ENCODE measurements at regions not wholly inside any gene's neighbourhood (a gene's known extent, or its start where the extent isn't known, plus 50 kb on each side); places are given as distances from the start of the nearest gene placed in this dataset.

DNA sequence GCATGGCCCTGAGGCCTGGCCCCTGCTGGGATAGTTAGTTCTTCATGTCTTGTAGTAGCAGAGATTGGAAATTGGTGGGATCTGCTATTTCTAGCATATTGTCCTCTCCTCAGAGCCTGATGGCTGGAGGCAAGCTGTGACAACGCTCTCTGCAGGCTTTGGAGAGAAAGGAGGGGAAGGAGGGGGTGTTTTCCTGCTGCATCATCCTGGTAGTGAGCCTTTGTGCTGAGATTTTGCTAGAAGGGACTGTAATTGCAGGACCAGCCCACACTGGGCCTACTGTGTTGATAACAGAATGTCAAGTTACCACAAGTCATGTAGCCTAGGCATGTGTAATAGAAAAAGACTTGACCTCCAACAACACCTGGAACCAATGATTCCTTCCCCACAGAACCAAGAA, 351.0 kb downstream of the SIPA1L2 start:
- DNase-seq (ENCODE audit: low read depth): no peak

DNA sequence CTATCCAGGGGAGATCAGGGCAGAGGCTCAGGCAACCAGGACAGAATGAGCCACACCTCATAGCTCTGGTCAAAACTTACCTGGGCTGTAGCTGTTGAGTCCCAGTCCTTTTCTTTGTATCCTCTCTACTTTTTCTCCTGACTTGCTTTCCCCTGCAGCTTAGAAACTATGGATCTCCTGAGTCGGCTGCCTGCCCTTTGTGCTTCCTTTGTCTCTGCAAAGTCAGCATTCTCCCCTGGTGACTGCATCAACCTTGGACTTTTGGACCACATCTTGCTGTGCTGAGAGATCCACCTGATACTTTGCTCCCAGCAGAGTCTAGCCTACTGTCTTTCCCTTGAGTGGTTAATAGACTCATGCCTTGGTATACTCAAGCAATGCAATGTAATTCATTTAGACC, 353.3 kb downstream of the SIPA1L2 start:
- DNase-seq (ENCODE audit: low read depth): no peak

- DNase-seq (ENCODE audit: low read depth): no peak
Measured at GRCh38 chr1:232274999-232275710, 354.8 kb downstream of the SIPA1L2 start.

DNA sequence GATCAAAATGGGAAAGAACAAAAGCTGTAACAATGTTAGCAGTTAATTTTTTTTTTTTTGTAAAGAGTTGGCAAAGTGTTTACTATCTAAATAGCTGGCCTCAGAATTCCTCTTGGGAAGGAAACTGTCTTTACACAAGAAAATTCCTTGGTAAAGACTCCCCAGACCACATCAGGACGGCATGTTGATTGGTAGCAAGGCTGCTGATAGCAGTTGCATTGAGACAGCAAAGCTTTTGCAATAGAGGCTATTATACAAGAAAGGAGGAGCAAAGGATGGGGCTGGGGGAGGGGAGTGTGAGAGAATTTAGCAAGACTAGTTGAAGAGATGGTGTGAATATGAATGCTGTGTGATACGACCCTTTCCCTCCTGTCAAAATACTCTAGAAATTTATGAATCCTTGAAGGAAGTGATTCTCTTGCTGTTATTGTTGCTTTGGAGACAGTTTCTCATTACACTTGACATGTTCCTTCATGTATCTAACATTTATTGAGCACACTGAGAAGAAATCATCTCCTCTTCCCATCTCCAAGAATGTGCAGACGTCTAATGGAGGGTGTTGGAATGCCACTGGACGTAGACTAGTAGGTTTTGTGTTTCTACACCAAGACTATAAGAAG, 355.6 kb downstream of the SIPA1L2 start:
- DNase-seq (ENCODE audit: low read depth): no peak

DNA sequence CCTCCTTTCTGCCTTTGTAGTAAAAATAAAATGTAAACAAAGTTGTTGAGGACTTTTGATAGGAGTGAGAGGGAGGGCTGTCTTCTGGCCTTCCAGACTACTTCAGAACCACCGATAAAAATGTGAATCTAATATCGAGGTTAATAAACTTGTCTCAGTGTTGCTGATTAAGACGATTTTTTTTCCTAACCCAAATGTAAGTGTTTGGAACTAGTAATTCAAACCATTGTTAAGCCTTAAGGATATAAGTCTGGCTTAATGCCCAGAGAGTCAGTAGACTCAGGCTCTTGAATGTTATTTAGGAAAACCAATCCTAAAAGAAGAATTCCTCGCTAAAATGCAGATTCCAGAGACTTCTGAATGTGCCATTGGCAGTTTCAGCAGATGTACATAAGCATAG, 356.9 kb downstream of the SIPA1L2 start:
- no peak for DNase-seq (ENCODE audit: low read depth)

DNA sequence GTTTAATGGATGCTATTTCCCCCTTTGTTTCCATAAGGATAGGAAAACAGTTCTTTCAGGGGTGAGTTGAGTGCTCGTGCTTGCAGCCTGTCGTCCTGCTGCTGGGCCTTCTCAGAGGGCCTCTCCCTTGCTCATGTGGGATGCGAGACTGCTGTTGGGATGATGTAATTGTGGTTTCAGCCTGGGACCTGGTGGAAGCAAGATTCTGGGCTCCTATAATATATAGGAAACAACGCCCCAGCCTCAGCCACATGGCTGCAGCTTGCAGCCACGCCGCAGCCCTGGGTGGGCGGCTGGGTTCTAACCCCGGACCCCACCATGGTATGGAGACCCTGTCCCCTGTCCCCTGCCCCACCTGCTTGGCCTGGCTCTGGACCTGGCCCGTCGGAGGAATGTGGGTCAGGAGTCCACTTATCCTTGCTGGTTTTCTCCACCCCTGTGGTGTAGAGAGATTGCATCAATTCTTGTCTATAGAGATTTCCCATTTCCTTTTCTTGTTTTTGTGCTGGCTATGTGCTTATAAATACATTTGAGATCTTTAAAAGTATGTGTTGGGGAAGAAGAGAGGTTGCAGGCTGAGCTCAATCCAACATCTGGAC, 357.8 kb downstream of the SIPA1L2 start:
- DNase-seq (ENCODE audit: low read depth): no peak

DNA sequence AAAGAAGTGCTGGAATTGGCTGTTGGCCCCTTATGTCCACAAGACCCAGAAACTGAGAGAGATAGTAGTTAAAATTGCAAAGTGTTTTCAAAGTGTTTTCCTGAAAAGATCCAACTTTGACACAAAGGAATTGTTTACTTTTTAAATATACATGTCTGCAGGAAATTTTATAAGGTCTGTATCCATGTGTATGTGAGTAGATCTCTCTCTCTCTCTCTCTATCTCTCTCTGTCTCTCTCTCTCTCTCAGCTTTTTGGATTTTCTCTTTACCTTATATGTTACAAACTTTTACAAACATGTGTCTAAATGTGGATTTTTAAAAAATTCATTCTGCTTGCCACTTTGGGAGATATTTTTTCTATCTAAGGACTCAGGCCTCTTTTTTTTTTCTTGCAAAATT, 358.6 kb downstream of the SIPA1L2 start:
- no peak for DNase-seq (ENCODE audit: low read depth)

DNA sequence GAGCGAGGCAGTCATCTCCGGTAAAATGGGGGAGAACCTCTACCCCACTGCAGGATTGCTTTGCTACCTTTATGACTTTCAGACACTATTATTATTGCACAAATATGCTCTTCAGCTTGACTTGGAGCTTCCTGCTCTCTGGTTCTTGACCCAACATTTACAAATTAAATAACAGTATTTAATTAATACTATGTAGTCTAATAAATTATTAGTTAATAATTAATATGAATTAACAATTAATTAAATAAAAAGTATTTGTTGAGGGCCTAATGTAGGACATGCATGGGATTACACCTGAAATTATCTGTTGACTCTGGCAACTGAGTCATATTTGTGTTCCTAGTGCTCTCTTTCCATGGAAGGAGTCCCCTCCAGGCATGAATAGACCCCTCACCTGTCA, 359.9 kb downstream of the SIPA1L2 start:
- no peak for DNase-seq (ENCODE audit: low read depth)

DNA sequence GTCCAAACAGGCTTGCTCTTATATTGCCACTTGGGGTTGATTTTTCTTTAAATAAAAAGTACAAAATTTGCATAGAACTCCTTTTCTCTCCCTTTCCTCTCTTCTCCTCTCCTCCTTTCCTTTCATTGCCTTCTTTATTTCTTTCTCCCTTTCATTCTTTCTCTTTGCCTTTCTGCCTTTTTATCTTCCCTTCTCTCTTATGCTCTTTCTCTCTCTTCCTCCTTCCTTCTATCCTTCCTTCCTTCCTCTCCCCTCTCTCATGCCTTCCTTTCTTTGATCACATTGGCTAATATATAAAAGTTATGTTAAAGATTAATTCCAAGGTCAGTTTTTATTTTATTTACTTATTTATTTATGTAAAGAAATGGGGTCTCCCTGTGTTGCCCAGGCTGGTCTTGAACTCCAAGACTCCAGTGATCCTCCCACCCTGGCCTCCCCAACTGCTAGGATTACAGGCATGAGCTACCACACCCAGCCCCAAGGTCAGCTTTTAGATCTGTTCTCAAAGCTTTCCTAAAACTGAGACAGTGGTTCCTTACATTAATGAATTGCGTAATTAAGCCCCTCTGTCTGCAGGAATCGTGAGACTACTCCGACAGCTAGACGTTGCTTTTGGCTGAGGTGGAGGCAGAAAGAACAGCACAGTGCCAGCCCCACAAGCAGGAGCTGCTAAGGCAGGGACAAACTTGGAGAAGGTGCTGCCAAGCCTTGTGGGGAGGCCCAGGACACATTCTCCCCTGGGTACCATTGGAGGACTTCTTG, 361.9 kb downstream of the SIPA1L2 start:
- DNase-seq (ENCODE audit: low read depth): no peak

DNA sequence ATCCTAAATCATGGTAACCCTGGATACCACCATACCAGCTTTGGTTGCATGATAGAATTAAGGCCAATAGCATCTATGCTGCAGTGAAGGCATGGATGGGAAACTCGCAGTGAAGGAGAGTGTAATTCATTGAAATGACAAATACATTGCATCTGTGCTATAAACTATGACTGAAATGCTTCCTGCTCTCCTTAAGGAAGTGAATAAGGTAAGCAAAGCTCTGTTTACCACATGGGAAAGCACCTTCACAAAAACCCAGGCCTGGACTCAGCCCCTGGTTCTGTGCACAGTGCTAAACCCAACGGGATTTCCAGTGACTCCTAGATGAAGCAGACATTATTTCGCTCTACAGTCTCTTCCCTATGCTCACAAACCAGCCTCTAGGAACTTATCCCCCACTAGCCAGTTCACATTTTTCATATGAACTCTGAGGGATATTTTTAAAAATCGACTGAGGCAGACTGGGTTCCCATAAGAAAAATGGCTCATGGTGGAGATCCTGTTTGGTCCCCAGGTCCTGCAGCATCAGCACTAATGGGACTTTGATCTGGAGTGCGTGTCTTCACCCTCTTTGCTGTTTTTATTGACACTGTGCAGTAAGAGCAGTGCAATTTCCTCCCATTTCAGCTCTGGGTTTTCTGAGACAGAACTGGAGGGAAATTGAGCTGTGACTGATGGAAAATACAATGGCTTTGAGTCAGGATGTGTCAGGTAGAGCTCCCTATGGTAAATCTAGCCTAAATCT, 362.7 kb downstream of the SIPA1L2 start:
- DNase-seq (ENCODE audit: low read depth): no peak

DNA sequence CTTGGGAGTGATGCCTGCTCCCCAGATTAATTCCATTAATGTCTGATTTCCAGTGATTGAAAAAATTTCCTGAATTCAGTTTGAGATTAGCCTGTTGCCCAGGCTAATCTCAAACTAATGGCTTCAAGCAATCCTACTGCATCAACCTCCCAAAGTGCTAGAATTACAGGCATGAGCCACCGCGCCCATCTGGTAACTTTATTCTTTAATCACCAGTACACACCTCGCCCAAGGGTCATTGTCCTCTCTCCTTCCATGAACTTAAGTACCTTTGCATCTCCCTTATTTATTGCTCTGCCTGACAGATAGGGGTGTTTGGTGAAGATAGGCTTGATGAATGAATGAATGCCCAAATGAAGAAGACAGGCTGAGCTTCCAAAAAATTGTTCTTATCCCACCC, 366.5 kb downstream of the SIPA1L2 start:
- no peak for DNase-seq (ENCODE audit: low read depth)

DNA sequence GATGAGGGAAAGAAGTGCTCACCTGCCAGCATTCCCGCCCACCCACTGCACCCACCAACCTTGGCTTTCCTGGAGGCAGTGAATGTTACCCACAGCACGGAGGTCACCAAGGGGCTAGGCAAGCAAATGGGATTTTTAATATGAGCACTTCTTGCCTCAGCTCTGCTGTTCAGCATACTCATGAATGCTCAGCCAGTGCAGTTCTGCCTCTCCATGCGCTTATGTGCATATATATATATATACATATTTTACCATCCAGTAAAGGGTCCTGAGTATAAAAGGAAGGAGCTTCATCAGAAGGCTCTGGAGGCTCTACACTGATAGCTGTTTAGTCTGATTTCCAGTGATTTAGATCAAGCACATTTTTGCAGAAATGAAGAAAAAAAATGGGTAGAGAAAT, 366.9 kb downstream of the SIPA1L2 start:
- DNase-seq (ENCODE audit: low read depth): no peak

- DNase-seq (ENCODE audit: low read depth): no peak
Measured at GRCh38 chr1:232260861-232261260, 369.1 kb downstream of the SIPA1L2 start.

- no peak for DNase-seq (ENCODE audit: low read depth)
Measured at GRCh38 chr1:232260045-232260444, 369.9 kb downstream of the SIPA1L2 start.

- no peak for DNase-seq (ENCODE audit: low read depth)
Measured at GRCh38 chr1:232259333-232259732, 370.6 kb downstream of the SIPA1L2 start.

GRCh38 chr1:232252546-232253118, 377.3 kb downstream of the SIPA1L2 start:
- DNase-seq (ENCODE audit: low read depth): no peak

- no peak for DNase-seq (ENCODE audit: low read depth)
Measured at GRCh38 chr1:232250838-232251237, 379.1 kb downstream of the SIPA1L2 start.

- no peak for DNase-seq (ENCODE audit: low read depth)
Measured at GRCh38 chr1:232249861-232250777, 379.8 kb downstream of the SIPA1L2 start.

DNA sequence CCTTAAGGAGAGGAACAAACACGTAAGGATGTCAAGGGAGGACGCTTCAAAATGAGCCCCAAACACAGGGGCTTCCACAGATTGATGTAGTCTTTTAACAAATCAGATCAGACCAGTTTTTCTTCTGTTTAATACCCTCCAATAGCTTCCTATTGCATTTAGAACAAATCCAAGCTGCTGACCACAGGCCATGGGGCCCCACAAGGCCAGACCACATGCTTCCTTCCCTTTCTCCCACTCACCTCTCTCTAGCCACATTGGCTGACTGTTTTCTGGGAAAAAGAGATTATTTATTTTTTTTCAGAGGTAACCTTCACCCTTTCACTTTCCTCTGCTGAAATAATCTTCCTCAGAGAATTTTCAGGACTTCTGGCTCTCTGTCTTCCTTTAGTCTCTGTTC, 380.6 kb downstream of the SIPA1L2 start:
- DNase-seq (ENCODE audit: low read depth): no peak

DNA sequence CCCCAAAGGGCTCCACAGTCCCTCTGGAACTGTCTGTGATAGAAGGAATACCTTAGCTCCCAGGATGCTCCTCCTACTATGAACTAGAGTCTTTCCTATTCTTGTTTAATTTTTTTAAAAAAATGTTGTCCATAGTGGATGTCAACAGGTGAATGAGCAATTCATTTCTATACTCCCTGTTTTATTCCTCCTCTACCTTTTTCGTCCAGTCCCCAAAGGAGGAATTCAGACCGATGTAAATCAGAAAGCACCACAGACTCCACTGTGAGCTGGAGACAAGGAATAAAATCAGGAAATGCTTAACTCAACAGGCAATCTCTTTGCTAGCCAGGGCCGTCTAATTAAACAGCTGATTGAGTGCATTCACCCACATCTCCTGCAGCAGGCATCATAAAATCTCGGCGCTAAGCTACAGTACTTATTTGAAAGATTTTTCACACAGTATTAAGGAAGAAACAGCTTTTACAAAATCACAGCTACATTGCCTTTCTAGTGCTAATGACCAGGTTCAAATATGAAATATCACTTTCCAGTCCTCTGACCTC, 381.6 kb downstream of the SIPA1L2 start:
- DNase-seq (ENCODE audit: low read depth): no peak
